ENCODE measurements at regions not wholly inside any gene's neighbourhood (a gene's known extent, or its start where the extent isn't known, plus 50 kb on each side); places are given as distances from the start of the nearest gene placed in this dataset.
"Not testable (repeated sequence)": the region's sequence is repeated elsewhere in the genome, so short reads cannot be mapped to it uniquely, and the experiment has no call there.

GRCh38 chr6:141790921-141791320, 341.8 kb upstream of the GJE1 start:
- in situ Hi-C loops (cut with MboI; ENCODE audit: low sequenced_read_pairs), result no loop called here

GRCh38 chr6:141788096-141788495, 344.6 kb upstream of the GJE1 start:
- in situ Hi-C loops (cut with MboI; ENCODE audit: low sequenced_read_pairs), result no loop called here

GRCh38 chr6:141783585-141783984, 349.1 kb upstream of the GJE1 start:
- in situ Hi-C loops (cut with MboI; ENCODE audit: low sequenced_read_pairs), result no loop called here

- in situ Hi-C loops (cut with MboI; ENCODE audit: low sequenced_read_pairs), result no loop called here
These were observed 352.4 kb upstream of the GJE1 start for GRCh38 chr6:141780296-141780695.

GRCh38 chr6:141764388-141764787, 368.3 kb upstream of the GJE1 start:
- in situ Hi-C loops (cut with MboI; ENCODE audit: low sequenced_read_pairs), result no loop called here

- in situ Hi-C loops (cut with MboI; ENCODE audit: low sequenced_read_pairs), result no loop called here
These were observed 374.3 kb upstream of the GJE1 start for GRCh38 chr6:141758430-141758829.

GRCh38 chr6:141753180-141753579, 379.5 kb upstream of the GJE1 start:
- in situ Hi-C loops (cut with MboI; ENCODE audit: low sequenced_read_pairs), result no loop called here

- in situ Hi-C loops (cut with MboI; ENCODE audit: low sequenced_read_pairs), result no loop called here
These were observed 380.0 kb upstream of the GJE1 start for GRCh38 chr6:141752677-141753076.

GRCh38 chr6:141746324-141746723, 386.4 kb upstream of the GJE1 start:
- in situ Hi-C loops (cut with MboI; ENCODE audit: low sequenced_read_pairs), result not testable (repeated sequence)

GRCh38 chr6:141744971-141745370, 387.8 kb upstream of the GJE1 start:
- in situ Hi-C loops (cut with MboI; ENCODE audit: low sequenced_read_pairs), result no loop called here

GRCh38 chr6:141744194-141744925, 388.4 kb upstream of the GJE1 start:
- in situ Hi-C loops (cut with MboI; ENCODE audit: low sequenced_read_pairs), result no loop called here

GRCh38 chr6:141736104-141736503, 396.6 kb upstream of the GJE1 start:
- in situ Hi-C loops (cut with MboI; ENCODE audit: low sequenced_read_pairs), result no loop called here

- in situ Hi-C loops (cut with MboI; ENCODE audit: low sequenced_read_pairs), result no loop called here
These were observed 397.6 kb upstream of the GJE1 start for GRCh38 chr6:141735126-141735525.

GRCh38 chr6:141734071-141734840, 398.5 kb upstream of the GJE1 start:
- in situ Hi-C loops (cut with MboI; ENCODE audit: low sequenced_read_pairs), result no loop called here

GRCh38 chr6:141729146-141729545, 403.6 kb upstream of the GJE1 start:
- in situ Hi-C loops (cut with MboI; ENCODE audit: low sequenced_read_pairs), result no loop called here

GRCh38 chr6:141728330-141728729, 404.4 kb upstream of the GJE1 start:
- in situ Hi-C loops (cut with MboI; ENCODE audit: low sequenced_read_pairs), result no loop called here

- in situ Hi-C loops (cut with MboI; ENCODE audit: low sequenced_read_pairs), result no loop called here
These were observed 406.5 kb upstream of the GJE1 start for GRCh38 chr6:141726248-141726647.

- in situ Hi-C loops (cut with MboI; ENCODE audit: low sequenced_read_pairs), result no loop called here
These were observed 408.0 kb upstream of the GJE1 start for GRCh38 chr6:141724731-141725130.

GRCh38 chr6:141719476-141719875, 413.2 kb upstream of the GJE1 start:
- in situ Hi-C loops (cut with MboI; ENCODE audit: low sequenced_read_pairs), result no loop called here

GRCh38 chr6:141705431-141705830, 427.3 kb upstream of the GJE1 start:
- in situ Hi-C loops (cut with MboI; ENCODE audit: low sequenced_read_pairs), result no loop called here

GRCh38 chr6:141704151-141704550, 428.6 kb upstream of the GJE1 start:
- in situ Hi-C loops (cut with MboI; ENCODE audit: low sequenced_read_pairs), result no loop called here

GRCh38 chr6:141701732-141702131, 431.0 kb upstream of the GJE1 start:
- in situ Hi-C loops (cut with MboI; ENCODE audit: low sequenced_read_pairs), result no loop called here

Data from HL-60/S4 treated with retinoic acid at 250 ng/mL for 4 days and 3 days (cell line).